GM06990 (cell line): ENCODE measurements at regions not wholly inside any gene's neighbourhood (a gene's known extent, or its start where the extent isn't known, plus 50 kb on each side); places are given as distances from the start of the nearest gene placed in this dataset.

Experiments
- DNase-seq: peaks from one replicate; pipeline ENCODE4 v3.0.0-alpha.2; 2011; ENCODE audit not compliant: insufficient read length; ENCODE audit errors: extremely low read depth
- H3K27me3 ChIP-seq: replicated peaks from 2 replicates; pipeline ENCODE4 v1.6.0; 2011; ENCODE audit warnings: low read length; ENCODE audit not compliant: control insufficient read depth, insufficient read depth
- H3K36me3 ChIP-seq: 2 replicates; pipeline ENCODE4 v1.5.1; 2011; ENCODE audit warnings: low read length; ENCODE audit not compliant: control insufficient read depth, insufficient read depth
- H3K4me3 ChIP-seq: replicated peaks from 2 replicates; pipeline ENCODE4 v1.5.1; 2011; ENCODE audit warnings: low read depth, mild to moderate bottlenecking, control low read depth, low read length
- TF ChIP-seq, protein P1 (sequence below): IDR thresholded peaks from 2 replicates; pipeline ENCODE4 v1.5.1; 2011; ENCODE audit warnings: low read length, control low read depth, mild to moderate bottlenecking, inconsistent platforms; ENCODE audit not compliant: insufficient read depth, poor library complexity, severe bottlenecking

DNA sequence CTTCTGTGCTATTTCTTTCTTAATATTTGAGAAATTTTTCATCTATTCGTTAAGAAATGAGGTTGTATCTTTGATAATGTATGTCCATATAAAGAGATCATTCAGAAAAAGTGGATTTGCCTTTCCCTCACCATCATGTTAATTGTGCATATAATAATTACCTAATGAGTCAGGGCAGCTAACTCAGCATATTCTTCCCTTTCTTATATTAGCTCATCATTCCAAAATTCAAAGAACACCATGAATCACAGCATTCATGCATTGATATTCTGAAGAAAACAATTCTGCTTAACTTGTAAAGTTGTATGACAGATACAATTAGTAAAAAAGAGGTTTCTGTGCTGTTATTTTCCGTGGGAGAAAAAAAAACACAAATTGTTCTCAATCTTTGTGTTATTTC lies 630.6 kb downstream of the TLE1 start:
- no peaks in the 10 kb centered on the region for H3K27me3 ChIP-seq
- no peak overlapping the region for H3K4me3 ChIP-seq
- H3K36me3 ChIP-seq, result no peaks in the 10 kb centered on the region
- TF ChIP-seq, protein P1, sequence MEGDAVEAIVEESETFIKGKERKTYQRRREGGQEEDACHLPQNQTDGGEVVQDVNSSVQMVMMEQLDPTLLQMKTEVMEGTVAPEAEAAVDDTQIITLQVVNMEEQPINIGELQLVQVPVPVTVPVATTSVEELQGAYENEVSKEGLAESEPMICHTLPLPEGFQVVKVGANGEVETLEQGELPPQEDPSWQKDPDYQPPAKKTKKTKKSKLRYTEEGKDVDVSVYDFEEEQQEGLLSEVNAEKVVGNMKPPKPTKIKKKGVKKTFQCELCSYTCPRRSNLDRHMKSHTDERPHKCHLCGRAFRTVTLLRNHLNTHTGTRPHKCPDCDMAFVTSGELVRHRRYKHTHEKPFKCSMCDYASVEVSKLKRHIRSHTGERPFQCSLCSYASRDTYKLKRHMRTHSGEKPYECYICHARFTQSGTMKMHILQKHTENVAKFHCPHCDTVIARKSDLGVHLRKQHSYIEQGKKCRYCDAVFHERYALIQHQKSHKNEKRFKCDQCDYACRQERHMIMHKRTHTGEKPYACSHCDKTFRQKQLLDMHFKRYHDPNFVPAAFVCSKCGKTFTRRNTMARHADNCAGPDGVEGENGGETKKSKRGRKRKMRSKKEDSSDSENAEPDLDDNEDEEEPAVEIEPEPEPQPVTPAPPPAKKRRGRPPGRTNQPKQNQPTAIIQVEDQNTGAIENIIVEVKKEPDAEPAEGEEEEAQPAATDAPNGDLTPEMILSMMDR, result no peak
- no peak for DNase-seq

DNA sequence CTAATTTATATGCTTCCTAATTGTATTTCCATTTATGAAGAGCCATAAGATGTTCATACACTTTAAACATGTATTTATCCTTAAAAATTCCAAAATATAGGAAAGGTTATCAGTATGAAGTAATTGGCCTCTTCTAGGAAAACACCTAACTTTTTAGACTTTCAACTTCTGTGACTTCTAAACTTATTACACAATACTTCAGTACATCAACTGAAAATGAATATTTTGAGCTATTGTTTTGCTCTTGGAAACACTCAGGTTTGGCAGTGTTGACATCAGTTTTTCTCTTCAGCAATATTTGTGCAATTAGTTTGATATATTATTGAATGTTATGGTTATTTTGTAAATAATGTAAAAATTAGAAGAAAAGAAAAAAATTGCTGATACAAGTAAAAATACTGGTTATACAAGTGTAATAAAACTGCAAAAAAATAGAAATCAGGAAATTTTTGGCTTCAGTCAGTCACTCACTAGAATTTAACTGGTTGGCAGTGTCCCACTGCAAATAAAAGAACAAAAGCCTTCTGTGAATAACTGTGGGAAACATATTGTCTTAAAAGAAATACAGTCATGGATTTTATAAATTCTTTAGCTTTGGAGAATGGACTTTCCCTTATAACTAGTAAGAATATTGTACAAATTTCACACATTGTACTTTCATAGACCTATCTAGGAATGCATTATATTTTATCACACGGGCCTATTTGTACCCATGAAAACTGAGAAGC lies 635.9 kb downstream of the TLE1 start:
- DNase-seq, result no peak
- TF ChIP-seq, protein P1, result no peak
- Histone ChIP-seq H3K27me3 (no peaks in the 10 kb centered on the region), H3K4me3 (no peak overlapping the region), H3K36me3 (no peaks in the 10 kb centered on the region)

DNA sequence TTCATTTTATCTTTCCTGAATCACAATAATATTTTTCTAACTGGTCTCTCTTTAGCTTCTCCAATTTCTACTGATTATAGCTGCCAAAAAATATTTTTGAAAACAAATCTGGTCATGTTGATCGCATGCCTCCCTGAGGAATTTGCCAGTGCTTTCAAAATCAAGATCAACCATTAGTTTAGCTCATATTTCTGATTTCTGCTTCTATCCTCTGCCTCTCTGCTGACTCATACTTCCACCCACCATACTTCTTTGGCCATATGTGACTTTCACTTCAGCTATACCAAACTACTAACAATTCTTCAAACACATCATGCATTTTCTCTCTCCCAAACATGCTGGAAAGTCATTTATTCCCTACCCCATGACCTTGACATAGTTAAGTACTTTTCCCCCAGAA lies 636.5 kb downstream of the TLE1 start:
- TF ChIP-seq, protein P1, result no peak
- H3K36me3 ChIP-seq, result no peaks in the 10 kb centered on the region
- no peak for DNase-seq
- H3K27me3 ChIP-seq, result no peaks in the 10 kb centered on the region
- no peak overlapping the region for H3K4me3 ChIP-seq

DNA sequence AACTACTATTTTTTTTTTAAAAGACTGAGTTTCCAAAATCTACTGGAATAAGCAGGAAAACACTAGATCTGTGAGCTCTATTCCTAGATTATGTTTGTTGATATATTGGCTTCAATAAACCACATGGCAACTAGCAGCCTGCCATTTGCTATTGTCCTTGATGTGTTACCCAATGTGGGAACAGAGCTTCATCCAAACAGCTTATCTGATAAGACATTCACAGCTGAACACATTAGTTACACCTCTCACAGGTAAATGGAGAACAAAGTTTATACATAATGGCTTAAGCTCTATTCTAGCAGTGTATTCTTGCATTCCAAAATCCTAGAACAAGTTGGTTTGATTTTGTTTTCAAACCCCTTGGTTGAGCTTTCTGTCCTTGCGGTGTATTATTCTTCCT lies 642.1 kb downstream of the TLE1 start:
- no peak for DNase-seq
- TF ChIP-seq, protein P1, result no peak
- H3K27me3 ChIP-seq, result no peaks in the 10 kb centered on the region
- H3K36me3 ChIP-seq, result no peaks in the 10 kb centered on the region
- no peak overlapping the region for H3K4me3 ChIP-seq

DNA sequence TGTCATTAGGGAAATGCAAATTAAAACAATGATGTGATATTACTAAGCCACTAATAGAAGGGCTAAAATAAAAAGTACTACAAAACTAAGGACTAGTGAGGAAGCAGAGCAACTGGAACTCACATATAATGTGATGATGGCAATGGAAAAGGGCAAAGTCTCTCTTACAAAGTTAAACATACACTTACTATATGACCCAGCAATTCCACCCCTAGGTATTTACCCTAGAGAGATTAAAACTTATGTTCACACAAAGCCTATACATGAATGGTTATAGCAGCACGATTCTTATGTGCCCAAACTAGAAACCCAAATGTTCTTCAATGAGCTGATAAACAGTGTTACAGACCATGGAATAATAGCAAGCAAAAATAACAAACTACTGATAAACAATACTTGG lies 643.7 kb downstream of the TLE1 start:
- no peaks in the 10 kb centered on the region for H3K36me3 ChIP-seq
- no peaks in the 10 kb centered on the region for H3K27me3 ChIP-seq
- no peak for DNase-seq
- TF ChIP-seq, protein P1, result no peak
- H3K4me3 ChIP-seq, result no peak overlapping the region

DNA sequence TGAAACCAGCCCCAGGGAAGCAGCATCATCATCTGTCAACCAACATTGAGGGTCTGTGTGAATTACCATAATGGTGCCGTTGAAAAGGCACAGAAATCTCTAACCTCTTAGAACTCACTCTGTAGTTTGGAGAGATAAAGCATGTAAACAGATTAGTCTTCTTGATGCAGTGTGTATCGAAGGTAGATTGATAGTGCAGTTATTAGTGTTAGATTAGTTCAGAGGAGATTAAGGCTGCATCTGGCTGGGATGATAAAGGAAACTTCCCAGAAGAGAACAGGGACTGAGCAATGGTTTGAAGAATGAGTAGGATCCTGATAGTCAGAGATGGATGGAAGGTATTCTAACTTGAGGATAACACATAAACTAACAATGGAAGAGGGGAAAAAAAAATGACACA lies 651.5 kb downstream of the TLE1 start:
- Histone ChIP-seq H3K36me3 (no peaks in the 10 kb centered on the region), H3K4me3 (no peak overlapping the region), H3K27me3 (no peaks in the 10 kb centered on the region)
- no peak for DNase-seq
- TF ChIP-seq, protein P1, result no peak
